HFFc6 (cell line): ENCODE measurements at regions not wholly inside any gene's neighbourhood (a gene's known extent, or its start where the extent isn't known, plus 50 kb on each side); places are given as distances from the start of the nearest gene placed in this dataset.
A peak's percentile ranks its signal among the peaks of the same experiment; 100 is the strongest.

Experiments used
- DNase-seq: peaks from one replicate; pipeline ENCODE4 v3.0.0-alpha.2; 2018
- H3K27ac Mint-ChIP-seq: 2 replicates; pipeline ENCODE4 v1.8.0; 2020; ENCODE audit warnings: mild to moderate bottlenecking, mixed read lengths
- H3K27me3 Mint-ChIP-seq: 2 replicates; pipeline ENCODE4 v1.8.0; 2021; ENCODE audit warnings: mild to moderate bottlenecking, moderate library complexity, mixed read lengths; ENCODE audit not compliant: insufficient read depth
- H3K36me3 Mint-ChIP-seq: 2 replicates; pipeline ENCODE4 v1.8.0; 2021; ENCODE audit warnings: low read depth, mixed read lengths
- H3K4me1 Mint-ChIP-seq: 2 replicates; pipeline ENCODE4 v1.8.0; 2020; ENCODE audit warnings: low read depth, mixed read lengths
- H3K4me3 Mint-ChIP-seq: 2 replicates; pipeline ENCODE4 v1.8.0; 2020; ENCODE audit warnings: mild to moderate bottlenecking, moderate library complexity, mixed read lengths
- H3K9me3 Mint-ChIP-seq: 2 replicates; pipeline ENCODE4 v1.8.0; 2020; ENCODE audit warnings: mild to moderate bottlenecking, mixed read lengths
- CTCF ChIP-seq: fragments of 200-600 bp; sonication (generic); IDR thresholded peaks from 2 replicates; pipeline ENCODE4 v1.5.0; 2021; ENCODE audit warnings: antibody characterized with exemption, mild to moderate bottlenecking

DNA sequence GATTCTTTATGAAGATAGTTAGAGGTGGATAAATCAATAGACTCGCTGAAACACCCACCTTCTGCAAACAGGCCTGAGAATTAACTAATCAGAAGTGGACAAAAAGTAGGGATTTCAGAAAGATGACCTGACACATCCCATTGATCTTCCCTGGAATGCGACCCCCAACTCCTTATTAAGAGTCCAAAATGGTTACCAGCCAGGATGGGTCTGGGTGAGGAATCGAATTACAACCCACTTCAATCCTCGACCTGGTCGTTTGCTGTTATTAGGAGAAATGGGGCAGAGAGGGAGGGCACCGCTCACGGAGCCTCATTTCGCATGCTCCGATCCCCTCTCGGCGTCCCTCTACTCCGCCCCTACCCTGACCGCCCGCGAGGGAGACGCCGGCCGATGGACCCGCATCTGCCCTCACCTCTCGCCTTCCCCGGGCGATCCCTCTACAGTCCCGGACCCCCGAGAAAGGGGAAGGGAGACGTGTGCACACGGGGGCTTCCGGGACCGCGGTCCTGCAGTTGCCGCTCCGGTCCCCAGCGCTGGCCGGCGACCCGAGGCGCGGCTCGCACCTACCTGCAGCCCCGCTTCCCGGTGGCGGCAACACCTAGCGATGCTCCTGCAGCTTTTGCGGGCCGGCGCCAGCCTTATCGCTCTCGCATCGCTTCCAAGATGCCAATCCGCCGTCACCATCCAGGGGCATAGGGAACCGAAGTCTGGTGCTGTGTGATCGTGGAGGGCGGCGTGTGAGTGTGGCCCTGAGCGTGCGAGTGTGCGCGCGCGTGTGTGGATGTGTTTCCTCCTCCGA, 69.3 kb upstream of the USP15 start:
- no peaks in the 10 kb centered on the region for H3K9me3 Mint-ChIP-seq
- no peak for DNase-seq
- H3K36me3 Mint-ChIP-seq: peaks cover 5% of the 10 kb centered on the region; the same call in 1 of the 2 replicates
- H3K4me1 Mint-ChIP-seq: peaks cover 22% of the 10 kb centered on the region
- H3K27ac Mint-ChIP-seq: no peak overlapping the region
- TF ChIP-seq CTCF: no peak
- H3K27me3 Mint-ChIP-seq: peaks cover 34% of the 10 kb centered on the region
- no peak overlapping the region for H3K4me3 Mint-ChIP-seq

- Mint-ChIP-seq H3K27me3 (peaks cover 34% of the 10 kb centered on the region), H3K36me3 (peaks cover 5% of the 10 kb centered on the region; the same call in 1 of the 2 replicates), H3K4me1 (peaks cover 22% of the 10 kb centered on the region), H3K4me3 (peak overlapping the region; percentile 86), H3K9me3 (no peaks in the 10 kb centered on the region), H3K27ac (no peak overlapping the region)
- TF ChIP-seq CTCF: no peak
- peak; percentile 19 for DNase-seq
These were observed 68.6 kb upstream of the USP15 start for GRCh38 chr12:62191491-62192179.

DNA sequence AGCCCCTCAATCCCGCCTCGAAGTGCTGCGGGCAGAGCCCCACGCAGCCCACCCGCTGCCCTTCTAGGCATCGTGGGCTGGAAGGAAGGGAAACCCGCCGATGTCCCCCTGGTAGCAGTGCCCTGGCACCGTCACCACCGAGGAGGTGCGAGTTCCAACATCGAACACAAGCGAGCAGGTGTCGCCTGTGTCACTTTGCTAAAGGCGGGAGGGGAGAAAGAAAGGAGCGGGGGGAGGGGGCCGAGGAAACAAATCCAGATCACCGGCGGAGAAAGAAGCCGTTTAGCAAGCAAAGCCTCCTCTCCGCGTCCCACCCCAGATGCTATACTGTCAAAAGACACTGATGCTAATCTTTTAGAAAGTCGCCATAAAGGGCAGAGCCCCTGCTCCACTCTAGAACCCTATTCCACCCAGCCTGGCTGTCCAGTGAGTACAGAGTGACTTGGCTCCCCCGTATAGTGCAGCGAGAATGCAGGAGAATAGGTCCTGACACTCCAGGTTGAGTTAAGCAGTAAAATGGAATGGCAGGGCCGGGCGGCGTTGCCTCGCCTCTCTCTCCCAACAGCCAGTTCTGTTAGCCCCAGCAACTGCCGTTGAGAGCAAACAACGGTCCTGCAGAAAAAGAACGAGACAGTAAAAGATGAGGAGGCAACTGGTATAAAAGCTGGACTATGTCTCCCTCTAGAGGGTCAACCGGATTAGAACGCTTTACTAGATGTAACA, 67.9 kb upstream of the USP15 start:
- Mint-ChIP-seq H3K36me3 (peaks cover 5% of the 10 kb centered on the region; the same call in 1 of the 2 replicates), H3K9me3 (no peaks in the 10 kb centered on the region), H3K27ac (no peak overlapping the region), H3K4me1 (peaks cover 22% of the 10 kb centered on the region), H3K4me3 (peak overlapping the region; percentile 86), H3K27me3 (peaks cover 34% of the 10 kb centered on the region)
- peak; percentile 84 for TF ChIP-seq CTCF
- DNase-seq: peak; percentile 87

GRCh38 chr12:62192903-62193250, 67.3 kb upstream of the USP15 start:
- 0 out of 2 replicates have a peak, but pooled peaks have one; percentile 29 for TF ChIP-seq CTCF
- peaks cover 22% of the 10 kb centered on the region for H3K4me1 Mint-ChIP-seq
- DNase-seq: no peak
- H3K27me3 Mint-ChIP-seq: peaks cover 34% of the 10 kb centered on the region
- H3K4me3 Mint-ChIP-seq: peak overlapping the region; percentile 86
- H3K36me3 Mint-ChIP-seq: peaks cover 5% of the 10 kb centered on the region; the same call in 1 of the 2 replicates
- no peaks in the 10 kb centered on the region for H3K9me3 Mint-ChIP-seq
- no peak overlapping the region for H3K27ac Mint-ChIP-seq

DNA sequence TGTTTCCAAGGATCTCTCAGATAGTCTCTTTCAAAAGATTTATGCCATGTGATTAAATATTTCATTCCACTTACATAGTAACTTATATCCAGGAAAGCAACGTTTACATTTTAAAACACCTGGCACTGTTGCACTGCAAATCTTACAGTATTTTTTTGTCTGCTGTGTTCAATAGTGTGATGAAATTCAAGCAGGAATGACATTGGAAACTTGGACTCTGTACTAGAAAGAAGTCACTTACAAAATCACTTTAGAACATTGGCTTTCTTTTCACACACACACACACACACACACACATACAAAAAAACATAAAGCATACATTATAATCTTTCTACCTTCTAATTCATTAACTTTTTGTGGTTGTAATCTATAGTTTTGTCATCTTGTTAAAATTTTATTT, 66.2 kb upstream of the USP15 start:
- TF ChIP-seq CTCF: no peak
- peaks cover 33% of the 10 kb centered on the region for H3K27me3 Mint-ChIP-seq

More for the DNA sequence above, 66.2 kb upstream of the USP15 start:
- H3K4me1 Mint-ChIP-seq: peaks cover 22% of the 10 kb centered on the region
- no peak overlapping the region for H3K27ac Mint-ChIP-seq
- H3K9me3 Mint-ChIP-seq: no peaks in the 10 kb centered on the region
- H3K4me3 Mint-ChIP-seq: no peak overlapping the region
- DNase-seq: no peak
- peaks cover 5% of the 10 kb centered on the region; the same call in 1 of the 2 replicates for H3K36me3 Mint-ChIP-seq
